ENCODE measurements at regions not wholly inside any gene's neighbourhood (a gene's known extent, or its start where the extent isn't known, plus 50 kb on each side); places are given as distances from the start of the nearest gene placed in this dataset.
"Not testable (repeated sequence)": the region's sequence is repeated elsewhere in the genome, so short reads cannot be mapped to it uniquely, and the experiment has no call there.

DNA sequence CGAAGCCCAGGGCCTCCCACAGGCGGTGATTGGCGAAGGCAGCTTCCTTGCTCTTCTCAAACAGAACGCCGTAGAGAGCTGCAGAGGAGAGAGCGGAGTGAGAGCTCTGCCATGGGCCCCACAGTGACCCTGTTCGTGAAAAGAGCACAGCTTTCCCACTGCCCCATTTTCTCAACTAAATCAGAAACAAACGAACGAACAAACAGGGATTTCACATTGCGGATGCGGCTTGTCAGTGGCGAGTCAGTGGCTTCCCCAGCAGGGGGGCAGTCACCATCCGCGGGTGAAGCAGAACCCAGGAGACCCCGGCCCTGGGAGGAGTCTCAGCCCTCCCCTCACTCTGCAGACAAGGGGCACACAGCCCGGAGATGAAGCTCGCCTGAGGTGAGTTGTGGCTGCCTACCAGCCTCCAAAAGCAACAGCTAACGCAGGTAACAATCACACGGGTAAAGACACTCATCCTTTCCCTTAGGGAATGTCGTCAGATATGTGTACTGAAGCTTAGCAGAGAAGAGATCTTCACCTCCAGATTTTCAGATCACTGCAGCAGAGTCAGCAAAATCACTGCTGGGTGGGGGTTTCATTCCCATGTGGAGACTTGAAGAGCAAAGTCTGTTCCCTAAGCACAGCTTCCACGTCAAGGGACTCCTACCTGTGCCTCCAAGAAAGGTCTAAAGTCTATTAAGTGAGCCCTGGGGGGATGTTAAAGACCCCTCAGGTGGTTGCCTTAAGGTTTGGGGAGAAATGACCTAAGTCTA is 51.2 kb upstream of the GPR31 start:
- DNase-seq: no peak

DNA sequence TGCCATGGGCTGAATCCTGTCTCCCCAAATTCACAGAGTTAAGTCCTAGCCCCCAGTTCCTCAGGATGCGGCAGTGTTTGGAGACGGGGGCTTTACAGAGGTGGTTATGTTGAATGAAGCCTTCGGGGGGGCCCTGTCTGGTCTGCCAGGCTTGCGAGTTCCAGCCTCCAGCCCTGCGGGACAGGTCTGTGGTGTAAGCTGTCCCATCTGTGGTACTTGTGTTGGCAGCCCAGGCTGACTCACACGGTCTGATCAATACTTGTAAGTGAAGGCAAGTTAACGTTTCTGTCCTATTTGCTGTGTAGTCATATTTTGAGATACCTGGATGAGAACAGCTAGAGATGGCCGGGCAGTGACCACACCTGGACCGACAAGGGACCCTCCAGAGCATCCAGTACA is 51.8 kb upstream of the GPR31 start:
- DNase-seq: no peak

DNA sequence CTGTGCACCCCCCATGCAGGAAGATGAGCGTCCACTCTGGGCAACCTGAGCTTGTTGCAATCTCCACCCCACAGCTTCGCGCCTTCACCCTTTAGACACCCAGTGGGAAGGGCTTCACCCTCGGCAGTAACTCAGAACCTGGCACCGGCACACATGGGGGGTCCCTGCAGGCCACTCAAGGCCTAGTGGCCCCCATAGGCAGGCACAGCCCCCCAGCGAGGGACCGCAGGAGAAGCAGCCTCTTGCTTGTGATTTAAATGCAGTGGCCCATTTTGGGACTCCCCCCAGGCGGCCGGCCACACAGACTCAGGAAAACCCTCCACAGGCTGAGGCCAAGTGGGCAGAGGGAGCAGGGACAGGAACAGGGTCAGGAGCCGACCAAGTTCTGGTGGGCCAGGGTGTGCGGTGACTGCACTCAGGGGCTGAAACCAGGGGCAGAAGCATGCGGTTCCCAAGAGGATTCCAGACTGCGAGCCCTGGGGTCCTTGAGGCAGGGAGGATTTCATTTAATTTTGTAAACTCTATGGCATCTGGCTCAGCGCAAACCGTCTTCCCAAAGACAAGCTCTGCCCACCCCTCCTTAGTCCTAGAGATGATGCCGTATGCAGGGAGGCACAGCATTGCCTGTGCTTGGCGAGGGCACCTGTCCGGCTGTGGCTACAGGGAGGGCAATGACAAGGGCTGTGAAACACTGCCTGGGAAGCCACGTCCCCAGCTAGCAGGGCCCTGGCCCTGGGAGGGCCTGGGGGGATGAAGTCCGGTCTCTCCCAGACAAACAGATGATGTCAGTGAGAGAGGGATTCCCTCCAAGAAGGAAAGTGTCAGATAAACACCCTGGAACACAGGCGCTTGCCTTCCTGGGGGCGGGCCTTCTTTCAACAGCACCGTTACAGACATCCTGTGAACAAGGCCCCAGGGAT is 52.9 kb upstream of the GPR31 start:
- no peak for DNase-seq

DNA sequence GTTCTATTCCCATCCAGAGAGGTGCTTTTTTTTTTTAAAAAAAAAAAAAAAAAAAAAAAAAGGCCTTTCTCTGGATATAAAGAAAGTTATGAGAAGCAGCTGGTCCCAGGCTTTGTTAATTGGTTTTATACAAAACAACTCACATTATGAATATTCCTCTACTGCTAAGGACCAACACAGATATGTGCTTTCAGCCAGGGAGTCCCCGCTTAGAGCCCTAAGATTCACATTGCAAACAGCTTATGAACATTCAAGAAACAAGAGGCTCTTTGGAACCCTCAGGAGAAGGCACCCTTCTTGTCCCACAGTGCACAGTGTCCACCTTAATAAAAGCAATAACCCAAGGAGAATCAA is 53.5 kb upstream of the GPR31 start:
- no peak for DNase-seq

DNA sequence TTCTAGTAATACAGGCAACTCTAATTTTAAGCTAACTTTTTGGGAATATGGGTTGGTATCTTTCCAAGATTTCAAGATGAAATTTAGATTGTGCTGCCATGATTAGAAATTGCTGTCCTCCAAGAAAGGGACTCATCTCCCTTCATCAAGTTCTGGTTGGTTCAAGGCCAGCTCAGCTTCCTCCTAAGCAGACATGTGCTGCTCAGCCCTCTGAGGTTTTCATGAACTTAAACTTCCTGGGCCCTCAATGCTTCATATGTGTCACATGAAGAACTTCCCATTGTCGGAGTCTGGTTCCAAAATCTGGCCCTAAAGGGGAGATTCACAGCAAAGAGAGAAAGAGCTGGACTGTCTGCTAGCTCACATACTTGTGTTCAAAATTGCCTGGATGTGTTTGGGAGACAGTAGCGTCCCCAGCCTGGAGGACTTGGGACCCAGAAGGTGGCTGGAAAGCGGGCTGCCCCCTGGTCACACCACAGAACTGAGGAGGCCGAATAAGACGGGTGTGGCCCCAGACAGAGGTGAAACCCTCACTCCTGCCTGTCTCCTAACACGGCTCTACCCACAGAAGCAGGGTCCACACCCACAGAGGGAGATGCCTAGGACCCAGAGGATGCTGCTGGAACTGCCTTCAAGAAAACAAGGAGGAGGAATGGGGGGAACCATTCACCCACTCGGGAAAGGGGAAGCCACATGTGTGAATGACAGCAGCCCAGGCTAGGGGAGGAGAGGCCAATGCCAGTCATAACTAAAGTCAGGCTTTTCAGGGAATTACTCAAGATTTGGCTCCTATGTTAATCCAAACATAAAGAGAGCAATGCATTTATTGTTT is 54.3 kb upstream of the GPR31 start:
- DNase-seq: no peak

DNA sequence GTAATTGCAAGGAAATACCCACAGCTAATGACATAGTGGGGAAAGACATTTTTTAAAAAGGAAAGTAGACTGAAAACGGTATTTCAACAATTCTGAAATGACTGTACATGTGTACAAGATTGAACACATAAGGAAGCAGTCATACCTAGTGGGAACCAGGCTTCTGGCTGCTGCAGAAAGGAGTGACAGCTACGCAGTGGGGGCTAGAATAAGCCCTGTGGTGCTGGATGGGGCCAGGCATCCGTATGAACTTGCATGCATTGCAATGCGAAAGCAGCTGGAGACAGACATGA is 54.9 kb upstream of the GPR31 start:
- no peak for DNase-seq

DNA sequence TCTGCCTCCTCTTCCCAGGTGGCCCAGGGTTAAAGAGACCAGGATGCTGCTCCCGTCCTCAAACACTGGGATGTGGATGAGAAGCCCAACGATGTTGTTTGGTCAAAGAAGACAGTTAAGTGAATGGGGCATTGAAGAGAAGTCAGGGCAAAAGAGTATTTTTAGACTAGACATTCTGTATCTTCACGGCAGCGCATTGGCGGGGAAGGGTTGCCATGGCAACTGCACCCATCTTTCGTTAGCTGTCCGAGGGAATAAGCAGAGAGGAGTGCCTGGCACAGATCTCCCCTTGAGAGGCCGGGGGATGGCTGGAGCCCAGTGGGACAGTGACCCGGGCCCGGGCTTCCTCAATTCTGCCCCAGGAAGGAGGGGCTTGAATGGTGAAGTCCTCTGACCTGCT is 56.4 kb upstream of the GPR31 start:
- DNase-seq: no peak

DNA sequence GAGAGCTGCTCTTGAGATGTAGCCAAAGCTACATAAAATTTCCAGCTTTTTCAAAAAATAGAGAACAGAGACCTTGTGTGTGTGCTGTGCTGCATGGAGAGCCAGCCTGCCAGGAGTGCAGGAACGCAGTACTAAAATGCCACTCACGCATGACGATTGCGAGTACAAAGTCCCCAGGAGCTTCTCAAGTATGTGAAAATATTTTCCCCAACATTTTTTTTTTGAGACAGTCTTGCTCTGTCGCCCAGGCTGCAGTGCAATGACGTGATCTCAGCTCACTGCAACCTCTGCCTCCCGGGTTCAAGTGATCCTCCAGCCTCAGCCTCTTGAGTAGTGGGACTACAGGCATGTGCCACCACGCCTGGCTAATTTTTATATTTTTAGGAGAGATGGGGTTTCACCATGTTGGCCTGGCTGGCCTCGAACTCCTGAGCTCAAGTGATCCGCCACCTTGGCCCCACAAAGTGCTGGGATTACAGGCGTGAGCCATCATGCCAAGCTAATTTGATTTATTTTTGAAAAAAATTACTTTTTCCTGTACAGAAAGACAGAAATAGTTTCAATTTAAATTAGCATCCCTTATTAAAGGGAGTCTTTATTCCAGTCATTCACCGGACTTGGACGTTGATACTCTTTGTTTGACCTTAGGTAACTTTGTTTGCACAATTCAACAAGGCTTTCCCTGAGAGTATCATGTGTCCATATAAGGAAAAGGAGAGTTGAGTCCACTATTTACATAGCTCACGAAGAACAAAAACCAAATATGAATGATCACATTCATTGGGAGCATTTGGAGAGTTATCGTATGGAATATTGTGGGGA is 57.9 kb upstream of the GPR31 start:
- not testable (repeated sequence) for DNase-seq

DNA sequence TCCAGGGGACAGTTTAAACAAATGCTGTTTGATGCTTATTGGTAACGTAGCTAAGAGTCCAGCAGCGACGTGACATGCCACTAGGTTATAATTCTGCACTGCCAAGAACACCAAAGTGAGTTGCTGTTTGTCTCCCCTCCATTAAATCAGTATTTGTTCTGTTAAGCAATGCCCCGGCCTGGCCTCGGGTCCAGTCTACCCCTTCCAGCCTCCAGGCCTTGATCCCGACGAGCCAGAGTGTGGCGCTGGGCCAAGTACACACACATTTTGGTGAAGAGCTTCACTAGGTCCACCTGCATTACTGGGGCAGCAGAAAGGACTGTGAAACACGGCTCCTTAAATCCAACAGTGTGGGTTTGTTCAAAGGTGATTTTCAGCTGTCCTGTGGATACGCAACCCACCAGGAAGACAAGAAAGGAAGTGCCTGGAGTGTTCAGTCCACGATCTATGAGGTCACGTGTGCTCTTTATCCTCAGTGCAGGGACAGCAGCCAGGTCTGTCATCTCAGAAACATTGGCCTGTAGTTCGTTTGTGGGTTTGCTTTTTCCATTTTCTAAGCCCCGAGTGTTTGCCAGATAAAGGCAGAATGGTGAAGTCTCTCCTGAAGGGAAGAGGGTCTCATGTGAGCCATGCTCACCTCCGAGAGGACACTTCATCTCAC is 58.7 kb upstream of the GPR31 start:
- not testable (repeated sequence) for DNase-seq

DNA sequence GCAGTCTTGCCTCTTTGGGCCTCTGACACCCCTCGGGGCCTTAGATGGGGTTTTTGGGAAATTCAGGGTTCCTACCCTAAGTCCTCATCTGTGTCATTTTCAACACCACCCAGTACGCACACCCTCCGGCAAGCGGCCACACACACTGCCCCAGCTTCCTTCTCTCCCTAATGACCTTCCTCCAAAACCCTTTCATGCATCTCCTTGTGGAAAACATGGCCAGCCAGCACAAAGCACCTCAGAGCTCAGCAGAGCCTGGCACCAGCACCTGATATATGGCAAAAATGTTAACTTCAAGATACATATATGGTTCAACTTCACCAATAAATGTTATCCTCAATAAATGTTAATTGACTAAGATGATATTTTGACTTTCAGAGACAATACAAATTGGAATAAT is 59.3 kb upstream of the GPR31 start:
- not testable (repeated sequence) for DNase-seq

DNA sequence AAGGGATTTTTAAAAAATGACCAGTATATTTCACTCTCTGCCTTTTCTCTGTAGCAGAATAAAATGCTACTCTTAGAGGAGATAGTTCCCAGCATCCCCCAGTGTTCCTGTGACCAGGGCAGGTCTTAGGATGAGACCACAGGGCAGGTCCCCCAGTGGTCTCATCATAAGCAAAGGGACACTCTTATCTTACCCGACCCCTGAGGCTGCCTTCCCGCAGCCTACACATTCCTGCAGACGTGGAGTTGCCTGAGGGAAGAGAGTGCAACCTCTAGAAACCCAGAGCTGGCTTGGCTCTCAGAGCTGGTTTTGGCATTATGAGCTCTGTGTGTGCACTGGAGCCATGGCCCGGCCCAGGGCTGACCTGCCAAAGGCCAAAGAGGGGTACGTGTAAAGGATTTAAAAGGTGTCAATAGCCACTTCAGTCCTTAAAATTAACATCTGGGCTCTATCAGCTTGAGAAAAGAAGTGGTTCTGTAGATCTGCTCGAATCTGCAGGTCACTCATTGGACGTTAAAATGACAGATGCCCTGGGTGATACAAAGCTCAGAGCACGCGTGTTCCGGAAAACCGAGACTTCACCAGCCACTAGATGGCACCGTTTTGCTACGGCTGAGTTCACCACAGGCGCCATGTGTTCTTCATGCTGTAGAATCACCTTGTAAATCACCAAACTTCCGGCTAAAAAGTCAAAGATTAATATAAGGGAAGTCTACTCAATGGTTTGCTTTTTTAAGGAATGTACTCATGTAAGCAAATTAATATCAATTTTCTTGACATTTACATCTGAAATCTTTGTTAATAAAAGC is 60.4 kb upstream of the GPR31 start:
- peak; percentile 37 for DNase-seq

DNA sequence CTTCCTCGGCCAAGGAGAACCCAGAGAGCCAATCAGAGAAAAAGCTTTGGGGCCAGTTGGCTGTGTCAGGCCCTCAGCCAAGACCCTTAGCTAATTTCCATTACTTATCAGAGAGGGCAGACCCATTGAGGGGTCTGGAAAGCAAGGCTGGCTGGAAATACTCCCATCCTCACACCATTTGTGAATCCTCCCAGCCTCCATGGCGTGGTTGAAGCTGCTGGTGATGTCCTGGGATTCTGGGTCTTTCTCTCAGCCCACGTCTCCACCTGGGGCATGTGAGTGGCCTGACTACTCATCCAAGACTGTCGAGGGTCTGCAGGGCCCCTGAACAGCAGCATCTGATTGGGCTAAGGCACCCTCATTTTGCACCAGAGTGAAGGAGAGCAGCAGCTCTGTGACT is 61.3 kb upstream of the GPR31 start:
- DNase-seq: not testable (repeated sequence)

DNA sequence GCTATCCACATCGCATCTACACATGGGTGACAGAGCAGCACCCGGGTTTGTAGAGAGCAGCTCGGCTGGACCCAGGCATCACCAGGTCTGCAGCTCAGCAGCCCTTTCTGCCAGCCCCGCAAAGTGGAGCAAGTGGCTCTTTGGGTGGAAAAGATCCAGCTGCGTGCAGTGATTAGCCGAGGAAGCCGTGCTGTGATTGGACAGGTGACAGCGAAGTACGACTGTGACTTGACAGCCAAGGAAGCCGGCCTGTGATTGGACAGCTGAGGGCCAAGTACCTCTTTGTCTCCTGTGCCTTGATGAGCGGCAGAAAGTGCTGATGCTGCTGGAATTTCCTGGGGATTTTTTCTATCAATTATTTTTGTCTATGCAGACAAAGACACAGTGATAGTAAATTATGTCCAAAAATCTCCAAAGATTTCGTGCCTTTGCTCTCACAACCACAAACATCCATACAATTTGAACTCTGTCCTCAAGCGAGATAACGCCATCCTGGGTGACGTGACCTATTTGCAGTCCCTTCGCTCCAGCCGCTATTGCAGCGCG is 62.3 kb upstream of the GPR31 start:
- DNase-seq: no peak

DNA sequence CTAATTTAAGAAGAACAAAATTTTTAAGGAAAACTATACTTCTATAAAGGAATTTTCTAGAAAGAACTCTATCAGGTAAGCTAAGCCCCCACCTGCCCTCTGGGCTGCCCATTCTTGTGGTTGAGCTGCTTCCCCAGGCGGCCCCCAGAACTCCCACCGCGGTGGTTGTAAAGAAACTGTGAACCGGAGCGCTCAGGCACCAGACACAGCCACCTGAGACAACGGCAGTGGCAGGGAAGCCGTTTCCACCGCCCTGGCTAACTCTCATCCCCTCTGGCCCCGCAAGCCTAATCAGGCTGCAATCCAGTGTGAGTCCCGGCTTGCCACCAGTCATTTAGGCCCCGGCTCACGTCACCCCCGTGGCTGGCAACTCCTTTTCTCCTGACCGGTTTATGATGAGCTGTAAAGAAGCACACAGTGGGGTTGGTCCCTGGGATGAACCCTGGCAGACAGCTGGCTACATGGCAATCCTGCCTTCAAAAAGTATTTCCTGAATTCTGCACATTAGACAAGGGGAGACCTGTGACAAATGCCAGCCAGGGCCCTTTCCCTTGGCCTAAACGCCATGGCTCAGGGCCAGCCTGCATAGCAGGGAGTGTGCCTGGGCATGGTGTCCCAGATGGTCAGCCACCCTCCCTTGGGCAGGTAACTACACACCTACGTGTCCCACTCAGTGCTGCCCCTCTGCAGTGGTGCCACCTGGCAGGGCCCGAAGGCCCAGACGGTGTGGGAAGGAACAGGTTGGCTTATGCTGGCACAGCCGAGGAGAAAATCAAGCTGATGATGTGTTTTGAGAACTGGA is 63.8 kb upstream of the GPR31 start:
- DNase-seq: no peak

DNA sequence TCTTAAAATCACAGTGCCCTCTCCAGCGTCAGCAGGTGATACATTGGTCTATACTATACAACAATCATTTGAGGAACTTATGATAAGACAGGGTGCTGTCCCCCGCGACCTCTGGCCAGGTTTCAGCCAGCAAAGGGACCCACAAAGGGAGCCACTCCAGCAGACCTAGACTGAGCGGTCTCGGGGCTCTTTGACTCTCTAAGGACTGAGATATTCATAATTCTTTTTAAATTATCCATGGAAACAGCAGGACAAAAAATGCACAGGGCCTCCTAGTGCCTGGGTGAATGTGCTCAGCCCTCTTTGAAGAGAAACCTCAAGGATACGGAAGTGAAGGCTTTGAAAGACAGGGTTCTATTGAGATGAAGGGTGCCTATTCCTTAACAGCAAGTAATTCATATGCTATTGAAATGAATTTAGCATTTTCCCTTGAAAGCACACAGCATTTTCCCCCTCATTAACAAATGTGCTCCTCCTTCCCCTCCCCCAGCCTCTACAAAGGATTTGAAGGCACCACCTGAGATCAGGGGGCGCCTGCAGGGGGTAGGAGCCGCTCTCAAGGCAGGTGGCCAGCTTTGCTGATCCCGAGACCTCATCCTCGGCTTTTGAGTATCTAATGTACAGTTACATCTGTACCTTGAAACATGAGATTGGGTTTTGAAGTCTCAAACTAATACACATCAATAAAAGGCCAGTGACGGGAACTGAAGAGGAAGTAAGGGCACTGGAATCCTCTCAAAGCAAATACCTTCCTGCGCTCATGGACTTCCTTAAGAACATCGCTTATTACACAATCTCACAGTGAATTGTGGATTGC is 65.3 kb upstream of the UNC93A start:
- not testable (repeated sequence) for DNase-seq

DNA sequence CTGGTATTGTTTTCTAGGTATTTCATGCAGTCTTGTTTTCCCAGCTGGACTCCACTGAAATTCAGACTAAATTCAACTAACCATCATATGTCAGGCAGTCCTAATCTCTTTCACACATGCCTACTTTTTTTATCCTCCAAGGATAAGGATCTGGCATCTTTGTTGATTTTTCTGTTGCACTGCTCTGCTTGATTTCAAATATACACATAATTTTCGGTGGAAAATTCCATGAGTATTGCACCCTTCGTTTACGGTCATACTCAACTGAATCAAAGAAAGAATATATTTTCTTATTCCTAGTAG is 64.8 kb upstream of the UNC93A start:
- no peak for DNase-seq

DNA sequence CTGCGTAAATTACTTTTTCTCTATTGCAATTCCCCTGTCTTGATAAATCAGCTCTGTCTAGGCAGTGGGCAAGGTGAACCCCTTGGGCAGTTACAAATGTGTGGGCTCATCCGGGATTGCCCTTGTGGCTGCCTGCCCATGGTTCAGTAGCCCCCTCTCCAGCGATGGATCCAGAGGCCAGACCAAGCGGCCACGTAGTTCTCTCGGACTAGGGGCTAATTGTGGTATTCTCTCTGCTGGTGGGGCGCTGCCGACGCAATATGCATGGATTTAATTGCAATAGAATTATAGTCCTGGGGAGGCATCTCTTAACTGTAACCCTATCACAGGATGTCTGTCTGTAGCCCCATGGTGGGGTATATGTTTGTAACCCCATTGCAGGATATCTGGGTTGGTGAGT is 64.3 kb upstream of the UNC93A start:
- no peak for DNase-seq

DNA sequence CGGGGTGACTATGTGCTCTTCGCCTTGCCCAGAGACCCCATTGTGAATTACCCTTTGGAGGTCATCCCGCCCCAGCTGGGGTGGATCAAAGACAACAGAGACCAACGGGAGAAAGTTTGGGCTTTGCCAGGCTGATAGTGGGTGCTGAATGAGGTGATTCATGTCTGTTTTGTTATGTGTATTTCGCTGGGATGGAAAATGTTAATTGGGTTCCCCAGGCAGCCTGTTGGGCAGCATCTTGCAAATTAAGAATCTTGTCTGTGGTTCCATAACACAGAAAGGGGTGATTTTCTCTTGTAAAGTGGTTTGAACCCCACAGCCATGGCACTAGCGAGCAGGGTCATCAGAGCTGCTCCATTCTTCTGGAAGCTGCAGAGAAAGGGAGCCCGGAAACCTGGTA is 63.1 kb upstream of the UNC93A start:
- no peak for DNase-seq

DNA sequence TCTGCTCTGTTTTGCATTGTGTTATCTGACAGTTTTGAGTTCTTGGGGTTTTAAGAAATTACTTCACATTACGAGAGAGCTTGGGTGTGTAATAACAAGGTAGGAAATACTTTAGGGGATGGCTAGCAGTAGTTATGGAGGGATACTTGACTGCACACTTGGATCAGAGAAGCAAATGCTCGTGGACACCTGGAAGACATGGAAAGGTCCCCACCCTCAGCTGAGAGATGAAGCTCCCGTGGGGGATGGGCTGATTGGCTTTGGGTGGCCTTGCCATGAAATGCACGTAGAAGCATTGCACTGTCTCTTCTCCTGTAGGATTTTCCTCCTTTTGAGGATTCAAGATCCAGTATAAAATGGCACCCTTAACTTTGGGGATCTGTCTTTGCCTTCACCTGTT is 61.5 kb upstream of the UNC93A start:
- DNase-seq: no peak
